ENCODE measurements at regions not wholly inside any gene's neighbourhood (a gene's known extent, or its start where the extent isn't known, plus 50 kb on each side); places are given as distances from the start of the nearest gene placed in this dataset.

DNA sequence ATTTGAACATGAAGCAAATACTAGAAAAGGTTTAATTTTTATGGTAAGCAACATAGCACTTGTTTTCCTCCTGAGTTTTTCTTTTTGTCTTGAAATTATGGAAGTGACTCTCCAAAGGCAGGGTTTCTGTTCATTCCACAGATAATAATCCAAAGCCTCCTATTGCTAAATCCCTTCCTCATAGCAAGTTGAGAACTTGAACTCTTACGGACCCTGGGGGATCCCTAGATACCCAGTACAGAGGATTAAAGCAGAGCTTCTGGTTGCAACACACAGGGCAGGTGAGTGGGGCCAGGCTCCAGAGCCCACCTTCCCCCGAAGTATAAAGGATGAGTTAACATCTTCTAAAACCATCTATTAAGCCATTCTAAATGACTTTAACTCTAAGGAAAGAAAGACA, 294.1 kb downstream of the RMST start:
- H3K9me3 ChIP-seq (ENCODE audit: control insufficient read depth, insufficient read depth, low read length): no peaks in the 10 kb centered on the region
- H3K4me3 ChIP-seq (ENCODE audit: low read depth, low read length): no peak overlapping the region
- H3K36me3 ChIP-seq (ENCODE audit: control insufficient read depth, insufficient read depth, low read length): no peaks in the 10 kb centered on the region
- H3K27me3 ChIP-seq (ENCODE audit: control insufficient read depth, insufficient read depth, low read length): no peaks in the 10 kb centered on the region
- no peaks in the 10 kb centered on the region for H3K4me1 ChIP-seq (ENCODE audit: control insufficient read depth, insufficient read depth, low read length)
- H3K27ac ChIP-seq (ENCODE audit: low read depth, low read length): no peak overlapping the region
- H3K9ac ChIP-seq (ENCODE audit: low read depth, low read length): no peak overlapping the region

DNA sequence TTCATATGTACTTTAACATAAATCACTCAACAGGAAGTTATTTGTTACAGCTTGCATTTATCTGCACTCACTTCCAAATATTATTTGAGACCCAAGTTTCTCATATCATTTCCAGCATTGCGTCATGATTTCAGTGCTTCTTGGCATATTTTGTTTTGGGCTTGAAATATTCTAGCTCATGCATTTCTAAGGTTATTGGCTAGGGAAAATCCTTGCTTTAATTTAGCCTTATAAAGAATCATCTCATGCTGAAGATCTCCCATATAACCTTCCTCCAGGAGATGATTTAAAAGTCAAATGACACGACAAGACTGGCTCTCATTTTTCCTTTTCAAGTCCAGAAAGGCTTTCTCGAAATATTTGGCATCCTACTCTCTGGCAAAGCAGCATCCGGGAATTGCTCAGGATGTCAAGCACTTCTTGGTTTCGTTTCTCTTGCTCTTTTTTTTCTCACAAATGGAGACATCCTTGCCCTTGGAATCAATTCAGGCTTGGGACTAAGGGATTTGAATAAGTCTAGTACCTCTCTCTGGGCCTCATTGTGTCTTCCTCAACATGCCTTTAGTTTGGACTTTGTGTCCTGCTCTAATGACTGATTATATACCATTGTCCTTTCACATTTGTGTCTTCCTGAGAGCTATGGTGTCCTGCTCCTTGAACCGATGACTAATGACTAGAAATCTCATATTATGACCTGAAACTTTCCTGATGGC, 295.0 kb downstream of the RMST start:
- Histone ChIP-seq H3K27ac (ENCODE audit: low read depth, low read length) (no peak overlapping the region), H3K4me1 (ENCODE audit: control insufficient read depth, insufficient read depth, low read length) (no peaks in the 10 kb centered on the region), H3K9me3 (ENCODE audit: control insufficient read depth, insufficient read depth, low read length) (peaks cover 3% of the 10 kb centered on the region; the same call in 1 of the 2 replicates), H3K36me3 (ENCODE audit: control insufficient read depth, insufficient read depth, low read length) (no peaks in the 10 kb centered on the region), H3K27me3 (ENCODE audit: control insufficient read depth, insufficient read depth, low read length) (no peaks in the 10 kb centered on the region), H3K9ac (ENCODE audit: low read depth, low read length) (no peak overlapping the region), H3K4me3 (ENCODE audit: low read depth, low read length) (no peak overlapping the region)

DNA sequence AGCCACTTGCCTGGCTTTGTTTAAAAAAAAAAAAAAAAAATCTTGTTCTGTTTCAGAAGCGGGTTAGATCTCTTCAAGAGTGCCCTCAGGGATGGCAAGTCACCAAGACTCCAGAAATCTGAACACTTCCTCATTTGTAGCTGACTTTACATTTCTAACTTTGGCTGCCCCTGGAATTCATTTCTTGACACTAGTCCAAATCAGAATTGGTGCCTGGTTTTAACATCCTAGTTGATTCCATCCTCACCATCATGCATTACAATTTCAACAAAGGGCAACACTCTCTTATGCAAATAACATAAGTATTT, 295.5 kb downstream of the RMST start:
- Histone ChIP-seq H3K9me3 (ENCODE audit: control insufficient read depth, insufficient read depth, low read length) (peaks cover 3% of the 10 kb centered on the region; the same call in 1 of the 2 replicates), H3K27me3 (ENCODE audit: control insufficient read depth, insufficient read depth, low read length) (no peaks in the 10 kb centered on the region), H3K36me3 (ENCODE audit: control insufficient read depth, insufficient read depth, low read length) (no peaks in the 10 kb centered on the region), H3K4me1 (ENCODE audit: control insufficient read depth, insufficient read depth, low read length) (no peaks in the 10 kb centered on the region), H3K4me3 (ENCODE audit: low read depth, low read length) (no peak overlapping the region), H3K9ac (ENCODE audit: low read depth, low read length) (no peak overlapping the region), H3K27ac (ENCODE audit: low read depth, low read length) (no peak overlapping the region)

DNA sequence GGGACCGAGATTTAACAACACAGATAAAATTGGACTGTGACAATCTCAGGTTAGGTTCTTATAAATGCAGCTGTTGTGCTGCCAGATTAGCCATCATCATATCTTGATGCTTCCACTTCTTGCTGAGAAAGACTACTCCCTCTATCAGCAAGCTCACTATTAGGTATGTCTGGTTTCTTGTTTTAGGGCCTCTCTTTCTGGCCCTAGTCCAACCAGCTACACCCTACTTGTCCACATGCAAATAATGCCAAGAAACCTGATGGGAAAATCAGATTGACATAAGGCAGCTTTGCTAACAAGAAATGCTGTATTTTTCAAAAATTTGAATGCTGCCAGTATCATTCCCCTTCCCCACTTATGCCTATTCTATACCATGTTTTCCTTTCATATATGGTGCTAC, 296.0 kb downstream of the RMST start:
- Histone ChIP-seq H3K9me3 (ENCODE audit: control insufficient read depth, insufficient read depth, low read length) (peaks cover 3% of the 10 kb centered on the region; the same call in 1 of the 2 replicates), H3K9ac (ENCODE audit: low read depth, low read length) (no peak overlapping the region), H3K4me3 (ENCODE audit: low read depth, low read length) (no peak overlapping the region), H3K27ac (ENCODE audit: low read depth, low read length) (no peak overlapping the region), H3K36me3 (ENCODE audit: control insufficient read depth, insufficient read depth, low read length) (no peaks in the 10 kb centered on the region), H3K4me1 (ENCODE audit: control insufficient read depth, insufficient read depth, low read length) (no peaks in the 10 kb centered on the region), H3K27me3 (ENCODE audit: control insufficient read depth, insufficient read depth, low read length) (no peaks in the 10 kb centered on the region)

DNA sequence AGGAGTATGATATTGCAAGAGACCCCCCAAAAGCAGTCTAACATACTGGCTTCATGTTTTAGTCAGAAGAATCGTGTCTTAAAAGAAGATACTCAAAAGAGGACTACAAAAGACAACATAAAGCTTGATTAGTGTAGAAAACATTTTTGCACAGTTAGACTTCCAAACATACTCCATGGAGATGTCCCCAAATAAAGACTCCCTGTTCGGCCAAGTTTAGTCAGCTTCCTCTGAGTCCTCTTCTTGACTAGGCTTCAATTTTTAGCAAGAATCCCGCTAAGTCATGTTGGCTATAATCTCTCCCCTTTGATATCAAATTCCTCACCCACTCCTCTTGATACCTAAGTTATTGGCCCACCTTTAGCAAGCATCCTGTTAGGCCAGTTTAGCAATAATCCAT, 298.0 kb downstream of the RMST start:
- Histone ChIP-seq H3K36me3 (ENCODE audit: control insufficient read depth, insufficient read depth, low read length) (no peaks in the 10 kb centered on the region), H3K27ac (ENCODE audit: low read depth, low read length) (no peak overlapping the region), H3K27me3 (ENCODE audit: control insufficient read depth, insufficient read depth, low read length) (no peaks in the 10 kb centered on the region), H3K4me3 (ENCODE audit: low read depth, low read length) (no peak overlapping the region), H3K9ac (ENCODE audit: low read depth, low read length) (no peak overlapping the region), H3K4me1 (ENCODE audit: control insufficient read depth, insufficient read depth, low read length) (no peaks in the 10 kb centered on the region), H3K9me3 (ENCODE audit: control insufficient read depth, insufficient read depth, low read length) (peaks cover 3% of the 10 kb centered on the region; the same call in 1 of the 2 replicates)

DNA sequence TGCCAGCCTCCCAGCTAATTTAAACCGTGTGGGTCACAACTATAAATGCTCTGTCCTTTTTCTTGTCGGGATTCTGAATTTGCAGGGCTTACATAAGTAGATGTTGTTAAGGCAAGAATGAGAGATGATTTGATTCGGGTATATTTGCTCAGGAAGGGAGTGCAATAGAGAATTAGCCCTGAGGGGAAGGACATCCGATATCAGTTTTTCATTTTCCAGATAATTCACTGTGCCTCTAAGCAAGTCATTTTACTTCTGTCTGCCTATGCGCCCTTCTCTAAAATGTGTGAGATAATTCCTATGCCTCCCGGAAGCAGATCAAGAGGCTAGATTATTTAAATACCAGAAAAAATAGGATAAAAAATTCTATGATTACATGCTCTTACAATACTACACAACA, 300.5 kb downstream of the RMST start:
- Histone ChIP-seq H3K9me3 (ENCODE audit: control insufficient read depth, insufficient read depth, low read length) (peaks cover 3% of the 10 kb centered on the region; the same call in 1 of the 2 replicates), H3K9ac (ENCODE audit: low read depth, low read length) (no peak overlapping the region), H3K36me3 (ENCODE audit: control insufficient read depth, insufficient read depth, low read length) (no peaks in the 10 kb centered on the region), H3K4me3 (ENCODE audit: low read depth, low read length) (no peak overlapping the region), H3K27ac (ENCODE audit: low read depth, low read length) (no peak overlapping the region), H3K27me3 (ENCODE audit: control insufficient read depth, insufficient read depth, low read length) (no peaks in the 10 kb centered on the region), H3K4me1 (ENCODE audit: control insufficient read depth, insufficient read depth, low read length) (no peaks in the 10 kb centered on the region)

DNA sequence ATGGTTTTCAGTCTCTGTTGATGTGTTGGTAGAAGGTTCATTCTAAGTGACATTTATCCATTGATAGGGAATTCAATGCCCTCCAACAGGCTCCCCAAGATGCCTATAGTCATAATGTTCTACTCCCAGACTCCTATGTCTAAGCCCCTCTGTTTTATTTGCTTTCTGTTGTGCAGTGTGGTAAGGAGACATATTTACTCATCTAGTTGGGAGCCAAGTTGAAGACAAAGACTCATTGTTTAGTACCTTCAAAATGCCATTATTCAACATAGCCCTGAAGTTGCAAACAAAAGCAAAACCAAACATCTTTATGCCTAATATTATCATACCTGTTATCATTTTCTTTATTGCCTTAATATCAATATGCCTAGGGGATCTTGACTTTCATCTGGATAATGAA, 302.1 kb downstream of the RMST start:
- Histone ChIP-seq H3K27ac (ENCODE audit: low read depth, low read length) (no peak overlapping the region), H3K27me3 (ENCODE audit: control insufficient read depth, insufficient read depth, low read length) (no peaks in the 10 kb centered on the region), H3K9ac (ENCODE audit: low read depth, low read length) (no peak overlapping the region), H3K36me3 (ENCODE audit: control insufficient read depth, insufficient read depth, low read length) (no peaks in the 10 kb centered on the region), H3K9me3 (ENCODE audit: control insufficient read depth, insufficient read depth, low read length) (peaks cover 3% of the 10 kb centered on the region; the same call in 1 of the 2 replicates), H3K4me3 (ENCODE audit: low read depth, low read length) (no peak overlapping the region), H3K4me1 (ENCODE audit: control insufficient read depth, insufficient read depth, low read length) (no peaks in the 10 kb centered on the region)

DNA sequence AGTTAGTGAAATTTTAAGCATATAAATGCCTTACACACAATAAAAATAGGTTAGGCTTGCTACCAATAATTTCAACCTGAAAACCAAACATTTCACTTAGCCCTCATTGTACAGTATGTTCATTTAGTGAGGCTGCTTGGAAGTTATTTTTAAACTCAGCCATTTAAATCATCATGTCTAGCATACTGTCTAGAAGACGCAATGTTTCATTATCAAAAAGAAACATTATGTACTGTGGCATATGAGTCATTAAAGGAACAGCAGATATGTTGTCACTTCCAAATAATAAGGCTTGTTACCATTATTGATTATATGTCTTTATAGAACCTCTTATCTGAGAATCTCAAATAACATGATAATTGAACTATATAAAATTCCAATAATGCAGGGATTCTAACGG, 304.7 kb downstream of the RMST start:
- H3K36me3 ChIP-seq (ENCODE audit: control insufficient read depth, insufficient read depth, low read length): no peaks in the 10 kb centered on the region
- H3K4me3 ChIP-seq (ENCODE audit: low read depth, low read length): no peak overlapping the region
- H3K9me3 ChIP-seq (ENCODE audit: control insufficient read depth, insufficient read depth, low read length): 0 out of 2 replicates have a peak, but pooled peaks cover 3% of the 10 kb centered on the region
- H3K27me3 ChIP-seq (ENCODE audit: control insufficient read depth, insufficient read depth, low read length): no peaks in the 10 kb centered on the region
- H3K4me1 ChIP-seq (ENCODE audit: control insufficient read depth, insufficient read depth, low read length): no peaks in the 10 kb centered on the region
- H3K27ac ChIP-seq (ENCODE audit: low read depth, low read length): no peak overlapping the region
- H3K9ac ChIP-seq (ENCODE audit: low read depth, low read length): no peak overlapping the region

DNA sequence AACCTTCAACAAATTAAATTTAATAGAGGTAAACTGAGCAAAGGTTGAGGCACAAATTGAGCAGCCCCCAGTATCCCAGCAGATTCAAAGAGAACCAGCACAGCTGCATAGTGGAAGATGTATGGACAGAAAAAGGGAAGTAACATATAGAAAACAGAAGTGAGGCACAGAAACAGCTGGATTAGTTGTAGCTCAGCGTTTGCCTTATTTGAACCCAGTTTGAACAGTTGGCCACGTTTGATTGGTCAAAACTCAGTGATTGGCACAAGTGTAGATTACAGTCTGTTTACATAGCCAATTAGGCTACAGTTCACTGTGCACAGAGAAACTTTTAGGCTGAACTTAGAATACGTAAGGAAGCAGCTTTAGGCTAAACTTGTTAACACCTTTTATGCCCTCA, 315.5 kb downstream of the RMST start:
- Histone ChIP-seq H3K27me3 (ENCODE audit: control insufficient read depth, insufficient read depth, low read length) (no peaks in the 10 kb centered on the region), H3K4me1 (ENCODE audit: control insufficient read depth, insufficient read depth, low read length) (no peaks in the 10 kb centered on the region; the same call in 1 of the 2 replicates), H3K4me3 (ENCODE audit: low read depth, low read length) (no peak overlapping the region), H3K9ac (ENCODE audit: low read depth, low read length) (no peak overlapping the region), H3K36me3 (ENCODE audit: control insufficient read depth, insufficient read depth, low read length) (no peaks in the 10 kb centered on the region), H3K9me3 (ENCODE audit: control insufficient read depth, insufficient read depth, low read length) (peaks cover 17% of the 10 kb centered on the region; the same call in 1 of the 2 replicates), H3K27ac (ENCODE audit: low read depth, low read length) (no peak overlapping the region)

DNA sequence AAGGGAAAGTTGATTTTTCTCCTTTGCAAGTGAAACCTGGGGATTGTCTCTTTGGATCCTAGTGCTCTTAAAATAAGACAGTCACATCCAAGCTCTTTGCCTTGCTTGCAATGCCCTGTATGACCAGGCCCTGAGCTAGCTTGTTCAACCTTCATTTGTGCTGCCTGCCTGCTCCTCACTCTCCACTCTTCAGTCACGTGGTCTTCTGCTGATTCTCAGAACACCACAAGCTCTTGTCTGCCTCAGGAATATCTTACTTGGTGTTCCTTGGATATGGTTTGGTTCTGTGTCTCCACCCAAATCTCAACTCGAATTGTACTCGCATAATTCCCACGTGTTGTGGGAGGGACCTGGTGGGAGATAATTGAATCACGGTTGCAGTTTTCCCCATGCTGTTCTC, 318.7 kb downstream of the RMST start:
- Histone ChIP-seq H3K9ac (ENCODE audit: low read depth, low read length) (no peak overlapping the region), H3K4me3 (ENCODE audit: low read depth, low read length) (no peak overlapping the region), H3K36me3 (ENCODE audit: control insufficient read depth, insufficient read depth, low read length) (no peaks in the 10 kb centered on the region), H3K27me3 (ENCODE audit: control insufficient read depth, insufficient read depth, low read length) (no peaks in the 10 kb centered on the region), H3K4me1 (ENCODE audit: control insufficient read depth, insufficient read depth, low read length) (peaks cover 21% of the 10 kb centered on the region), H3K9me3 (ENCODE audit: control insufficient read depth, insufficient read depth, low read length) (peaks cover 12% of the 10 kb centered on the region; the same call in 1 of the 2 replicates), H3K27ac (ENCODE audit: low read depth, low read length) (no peak overlapping the region)

DNA sequence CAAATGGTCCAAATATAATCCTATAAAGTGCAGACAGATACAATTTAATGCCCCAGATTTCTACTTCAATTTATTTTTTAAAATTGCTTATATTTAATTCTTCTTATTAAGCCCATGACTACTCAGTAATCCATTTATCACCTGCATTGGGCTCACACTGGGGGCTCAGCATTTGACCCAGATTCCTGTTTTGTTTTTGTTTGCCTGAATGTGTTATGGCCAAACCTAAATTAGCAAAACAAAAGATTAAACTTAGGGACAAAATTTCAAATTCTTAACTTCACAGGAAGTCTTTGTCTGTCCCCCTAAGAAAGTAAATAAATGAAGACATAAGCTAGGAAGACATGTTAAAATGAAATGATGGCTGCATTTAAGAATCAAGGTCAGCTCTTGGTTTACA, 322.3 kb downstream of the RMST start:
- Histone ChIP-seq H3K9me3 (ENCODE audit: control insufficient read depth, insufficient read depth, low read length) (no peaks in the 10 kb centered on the region), H3K4me1 (ENCODE audit: control insufficient read depth, insufficient read depth, low read length) (peaks cover 21% of the 10 kb centered on the region), H3K36me3 (ENCODE audit: control insufficient read depth, insufficient read depth, low read length) (no peaks in the 10 kb centered on the region), H3K27me3 (ENCODE audit: control insufficient read depth, insufficient read depth, low read length) (no peaks in the 10 kb centered on the region), H3K27ac (ENCODE audit: low read depth, low read length) (peak overlapping the region; percentile 76), H3K9ac (ENCODE audit: low read depth, low read length) (no peak overlapping the region), H3K4me3 (ENCODE audit: low read depth, low read length) (peak overlapping the region; percentile 40)

All from HUES48 (cell line).